HG02588 (cell line): ENCODE measurements at regions not wholly inside any gene's neighbourhood (a gene's known extent, or its start where the extent isn't known, plus 50 kb on each side); places are given as distances from the start of the nearest gene placed in this dataset.

Experiments
- ATAC-seq: cut with Tn5 transposase; IDR thresholded peaks from one replicate; pipeline ENCODE4 v1.9.1; 2021; ENCODE audit warnings: mild to moderate bottlenecking, moderate library complexity; ENCODE audit not compliant: unreplicated experiment

DNA sequence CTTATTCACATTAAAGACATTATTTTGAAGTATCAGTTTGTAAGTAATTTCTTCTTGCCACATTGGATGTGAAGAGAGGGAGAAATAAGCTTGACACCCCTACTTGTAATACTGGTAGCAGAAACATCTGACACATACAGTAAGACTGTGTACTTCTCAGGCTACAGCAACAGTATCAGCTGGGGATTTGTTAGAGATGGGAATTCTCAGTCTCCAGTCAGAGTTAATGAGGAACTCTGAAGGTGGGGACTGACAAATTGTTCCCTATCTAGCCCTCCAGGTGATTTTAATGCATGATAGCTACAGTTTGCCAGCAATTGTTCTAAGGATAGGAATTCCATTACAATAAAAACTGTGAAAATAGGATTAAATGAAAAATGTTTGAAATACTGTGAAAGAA lies 524.8 kb downstream of the PRR16 start:
- ATAC-seq = no peak

DNA sequence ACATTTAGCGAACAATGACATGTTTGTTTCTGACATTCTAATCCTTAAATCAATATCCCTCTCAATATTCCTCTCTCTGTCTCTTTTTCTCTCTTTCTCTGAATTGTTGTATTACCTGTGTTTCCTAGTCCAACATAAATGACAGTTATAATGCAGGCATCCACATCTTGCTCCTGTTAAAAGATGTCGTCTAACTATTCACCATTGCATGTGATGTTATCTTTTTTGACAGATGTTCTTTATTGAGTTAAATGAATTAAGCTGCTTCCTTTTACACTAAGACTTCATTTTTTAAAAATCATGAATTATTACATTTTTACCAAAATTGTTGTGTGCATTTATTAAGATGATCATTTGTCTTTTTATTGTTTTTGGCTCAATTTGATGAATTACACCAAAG lies 527.5 kb downstream of the PRR16 start:
- ATAC-seq = no peak

DNA sequence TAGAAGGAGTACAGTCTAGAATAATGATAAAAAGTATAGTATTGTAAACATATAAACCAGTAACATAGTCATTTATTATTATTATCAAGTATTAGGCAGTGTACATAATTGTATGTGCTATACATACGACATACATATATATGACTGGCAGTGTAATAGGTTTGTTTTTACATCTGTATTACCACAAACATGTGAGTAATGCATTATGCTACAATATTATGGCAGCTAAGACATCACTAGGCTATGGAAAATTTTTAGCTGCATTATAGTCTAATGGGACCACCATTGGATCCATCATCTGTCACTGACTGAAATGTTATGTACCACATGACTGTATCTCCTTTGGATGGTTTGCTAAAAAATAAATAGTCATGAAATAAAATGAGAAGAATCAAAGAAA lies 530.0 kb downstream of the PRR16 start:
- ATAC-seq = no peak

DNA sequence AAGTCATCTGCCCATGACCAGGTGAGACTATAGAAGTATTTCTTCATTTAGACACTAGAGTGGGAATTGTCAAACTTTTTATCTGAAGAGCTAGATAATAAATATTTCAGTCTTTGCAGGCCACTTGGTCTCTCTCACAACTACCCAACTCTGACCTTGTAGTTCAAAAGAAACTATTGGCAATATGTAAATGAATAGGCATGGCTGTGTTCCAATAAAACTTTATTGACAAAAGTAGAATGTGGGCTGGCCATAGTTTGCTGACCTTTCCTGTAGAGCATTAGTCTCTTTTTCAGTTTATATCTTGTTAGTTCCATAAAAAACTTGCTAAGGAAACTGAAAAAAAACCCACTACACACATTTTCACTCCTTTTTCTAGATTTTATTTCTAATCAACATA lies 535.5 kb downstream of the PRR16 start:
- no peak for ATAC-seq

DNA sequence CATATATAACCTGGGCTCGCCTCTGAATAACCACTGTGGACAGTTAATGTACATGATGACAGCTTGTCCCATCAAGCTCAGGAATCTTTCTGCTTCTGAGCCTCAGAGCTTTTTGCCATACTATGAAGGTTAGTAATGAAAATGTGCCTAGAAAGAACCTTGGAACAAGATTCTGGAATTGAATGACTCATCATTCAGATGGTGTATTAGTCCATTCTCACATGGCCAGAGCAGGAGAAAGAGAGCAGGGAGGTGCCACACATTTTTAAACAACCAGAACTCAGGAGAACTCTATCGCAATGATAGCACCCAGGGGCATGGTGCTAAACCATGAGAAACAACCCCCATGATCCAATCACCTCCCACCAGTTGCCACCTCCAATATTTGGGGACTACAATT lies 542.1 kb downstream of the PRR16 start:
- no peak for ATAC-seq

DNA sequence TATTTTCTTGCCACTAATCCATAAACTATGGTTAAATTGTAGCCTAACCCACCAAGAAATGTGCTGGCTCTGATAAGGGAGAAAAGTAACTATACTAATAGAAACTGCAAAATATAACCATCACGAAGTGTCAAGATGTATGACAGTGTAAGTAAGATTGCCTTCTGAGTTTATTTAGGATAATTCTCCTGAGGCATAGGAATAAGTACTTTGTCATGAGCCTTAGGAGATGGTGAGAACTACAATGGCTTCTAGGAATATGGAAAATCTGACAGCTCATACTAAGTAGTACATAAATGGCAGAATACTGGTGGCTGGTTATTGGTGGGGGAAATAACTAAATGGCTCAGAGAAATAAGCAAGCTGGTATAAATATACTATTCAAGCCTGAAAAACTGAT lies 543.9 kb downstream of the PRR16 start:
- ATAC-seq = no peak

DNA sequence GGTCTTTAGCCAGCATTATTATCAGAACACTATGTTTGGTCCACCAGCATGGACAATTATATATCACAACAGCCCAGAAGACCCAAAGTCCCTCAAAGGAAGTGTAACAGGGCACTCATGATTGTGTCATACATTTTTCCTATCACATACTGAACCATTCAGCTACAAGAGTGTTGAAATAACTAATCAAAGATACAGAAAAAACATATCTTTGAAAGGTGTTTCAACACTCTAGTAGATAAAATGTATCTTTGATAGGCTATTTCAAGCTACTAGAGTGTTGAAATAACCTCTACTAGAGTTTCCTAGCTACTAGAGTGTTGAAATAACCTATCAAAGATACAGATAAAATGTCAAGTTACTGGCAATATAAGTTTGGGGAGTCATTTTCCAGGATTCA lies 545.0 kb downstream of the PRR16 start:
- ATAC-seq = no peak

DNA sequence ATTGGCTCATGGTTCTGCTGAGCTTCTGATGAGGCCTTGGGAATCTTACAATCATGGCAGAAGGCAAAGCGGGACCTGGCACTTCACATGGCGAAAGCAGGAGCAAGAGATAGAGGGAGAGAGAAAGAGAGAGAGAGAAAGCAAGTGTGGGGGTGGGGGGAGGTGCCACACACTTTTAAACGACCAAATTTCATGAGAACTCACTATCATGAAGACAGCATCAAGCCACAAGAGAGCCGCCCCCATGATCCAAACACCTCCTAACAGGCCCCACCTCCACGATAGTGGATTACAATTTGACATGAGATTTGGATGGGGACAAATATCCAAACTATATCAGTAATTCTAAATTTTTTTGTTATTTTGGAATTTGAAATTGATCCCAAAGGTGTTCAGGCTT lies 553.9 kb downstream of the PRR16 start:
- no peak for ATAC-seq

DNA sequence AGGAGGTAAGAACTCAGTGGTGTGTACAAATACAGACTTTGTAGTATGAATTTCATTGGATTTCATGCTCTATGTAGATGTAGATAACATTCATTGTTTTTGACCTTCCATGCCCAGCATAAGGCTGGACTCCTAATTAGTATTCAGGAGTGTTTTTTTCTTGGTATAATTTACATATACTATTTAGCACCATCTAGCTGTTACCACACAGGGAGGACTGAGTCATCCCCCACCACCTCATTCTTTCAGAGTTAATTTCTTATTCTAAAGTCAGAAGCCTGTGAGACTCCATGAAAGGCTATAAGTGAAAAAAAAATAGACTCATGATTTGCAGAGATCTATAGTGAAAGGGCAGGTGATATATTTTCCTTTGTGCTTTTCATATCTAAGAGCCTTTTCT lies 555.0 kb downstream of the PRR16 start:
- no peak for ATAC-seq

DNA sequence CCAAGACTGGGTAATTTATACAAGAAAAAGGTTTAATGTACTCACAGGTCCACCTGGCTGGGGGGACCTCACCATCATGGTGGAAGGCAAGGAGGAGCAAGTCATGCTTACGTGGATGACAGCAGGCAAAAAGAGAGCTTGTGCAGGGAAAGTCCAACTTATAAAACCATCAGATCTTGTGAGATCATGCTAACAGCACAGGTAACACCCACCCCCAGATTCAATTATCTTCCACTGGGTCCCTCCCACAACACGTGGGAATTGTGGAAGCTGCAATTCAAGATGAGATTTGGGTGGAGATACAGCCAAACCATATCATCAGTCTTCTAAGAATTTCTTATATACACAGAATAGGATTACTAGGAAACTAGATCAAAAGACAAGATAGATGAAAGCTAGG lies 555.6 kb downstream of the PRR16 start:
- ATAC-seq = no peak

DNA sequence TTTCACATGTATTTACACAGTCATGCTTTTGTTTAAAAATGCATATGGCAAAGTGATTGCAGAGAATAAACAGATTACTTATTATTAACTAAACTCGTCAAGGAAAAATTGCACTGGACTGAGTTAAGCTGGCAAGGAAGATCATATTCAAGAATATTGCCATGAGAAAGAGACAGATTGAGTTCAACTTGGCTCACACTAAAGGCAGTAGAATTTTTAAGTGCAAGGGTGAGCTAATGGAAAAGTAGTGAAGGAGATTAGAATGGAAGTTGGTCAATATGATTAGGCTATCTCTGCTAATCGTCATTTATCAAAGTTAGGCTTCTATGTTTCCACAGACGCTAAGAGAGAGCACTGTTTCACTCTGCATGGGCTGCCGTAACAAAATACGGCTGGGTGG lies 557.6 kb downstream of the PRR16 start:
- ATAC-seq = no peak

DNA sequence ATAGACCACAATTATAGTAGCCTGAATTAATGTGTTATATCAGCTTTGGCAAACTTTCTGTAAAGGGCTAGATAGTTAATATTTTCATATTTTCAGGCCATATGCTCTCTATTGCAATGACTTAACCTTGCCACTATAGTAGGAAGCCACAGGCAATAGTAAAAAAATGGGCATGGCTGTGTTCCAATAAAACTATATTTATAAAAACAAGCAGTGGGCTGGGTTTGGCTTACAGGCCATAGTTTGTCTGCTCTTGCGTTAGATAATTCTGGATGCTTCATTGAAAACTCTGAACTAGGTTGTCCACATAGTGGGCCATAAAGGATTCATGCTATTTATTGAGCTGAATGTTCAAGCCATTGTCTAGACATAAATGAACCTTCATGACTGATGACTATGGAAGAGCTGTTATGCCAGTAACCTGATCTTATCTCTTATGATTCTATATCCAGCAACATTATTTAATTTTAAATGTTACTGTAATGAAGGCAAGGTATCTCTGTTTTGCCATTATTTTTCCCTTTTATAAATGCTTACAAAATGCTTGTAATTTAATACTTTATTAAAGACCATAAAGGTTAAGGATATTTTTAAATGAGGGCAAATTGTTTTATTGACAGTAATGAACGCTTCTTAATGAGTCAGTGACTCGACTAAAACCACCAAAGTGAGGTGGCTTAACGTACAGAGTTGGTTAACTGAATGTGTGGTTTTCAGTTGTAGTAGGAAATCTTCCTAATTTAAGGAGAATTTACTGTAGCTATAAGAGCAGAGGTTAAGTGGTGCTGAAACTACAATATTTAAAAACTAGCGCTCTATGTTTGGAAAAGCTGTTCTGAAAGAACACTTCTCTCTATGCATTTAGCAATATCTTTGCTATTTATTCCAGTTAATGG lies 560.6 kb downstream of the PRR16 start:
- no peak for ATAC-seq

DNA sequence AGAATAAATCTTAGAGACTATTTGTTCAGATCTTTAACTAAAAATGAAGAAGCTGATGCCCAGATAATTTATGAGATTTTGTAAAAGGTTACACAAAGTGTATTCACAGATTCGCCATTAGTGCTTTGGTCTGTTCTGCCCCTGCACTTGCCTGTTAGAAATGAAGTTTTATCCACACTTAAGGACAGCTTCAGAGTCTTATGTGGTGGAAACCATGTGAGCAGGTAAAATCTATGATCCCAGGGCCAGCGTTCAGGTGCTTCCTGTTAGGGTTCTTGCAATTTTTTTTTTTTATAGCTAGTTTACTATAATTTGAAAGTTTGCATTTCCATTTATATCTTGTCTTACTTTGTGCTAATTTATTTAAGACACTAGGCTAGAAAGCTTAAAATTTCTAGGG lies 561.6 kb downstream of the PRR16 start:
- no peak for ATAC-seq

DNA sequence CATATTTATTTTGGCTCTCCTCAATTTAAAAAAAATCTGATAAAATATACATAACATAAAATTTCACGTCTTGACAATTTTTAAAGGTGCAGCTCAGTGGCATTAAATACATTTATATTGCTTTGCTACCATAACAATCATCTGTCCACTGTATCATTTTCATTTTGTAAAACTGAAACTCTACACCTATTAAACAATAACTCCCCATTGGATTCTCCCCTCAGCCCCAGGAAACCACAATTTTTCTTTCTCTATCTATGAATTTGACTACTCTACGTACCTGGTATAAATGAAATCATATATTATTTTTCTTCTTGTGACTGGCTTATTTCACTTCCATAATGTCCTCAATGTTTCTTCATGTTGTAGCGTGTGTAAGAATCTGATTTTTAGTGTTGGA lies 563.5 kb downstream of the PRR16 start:
- ATAC-seq = peak; percentile 77

DNA sequence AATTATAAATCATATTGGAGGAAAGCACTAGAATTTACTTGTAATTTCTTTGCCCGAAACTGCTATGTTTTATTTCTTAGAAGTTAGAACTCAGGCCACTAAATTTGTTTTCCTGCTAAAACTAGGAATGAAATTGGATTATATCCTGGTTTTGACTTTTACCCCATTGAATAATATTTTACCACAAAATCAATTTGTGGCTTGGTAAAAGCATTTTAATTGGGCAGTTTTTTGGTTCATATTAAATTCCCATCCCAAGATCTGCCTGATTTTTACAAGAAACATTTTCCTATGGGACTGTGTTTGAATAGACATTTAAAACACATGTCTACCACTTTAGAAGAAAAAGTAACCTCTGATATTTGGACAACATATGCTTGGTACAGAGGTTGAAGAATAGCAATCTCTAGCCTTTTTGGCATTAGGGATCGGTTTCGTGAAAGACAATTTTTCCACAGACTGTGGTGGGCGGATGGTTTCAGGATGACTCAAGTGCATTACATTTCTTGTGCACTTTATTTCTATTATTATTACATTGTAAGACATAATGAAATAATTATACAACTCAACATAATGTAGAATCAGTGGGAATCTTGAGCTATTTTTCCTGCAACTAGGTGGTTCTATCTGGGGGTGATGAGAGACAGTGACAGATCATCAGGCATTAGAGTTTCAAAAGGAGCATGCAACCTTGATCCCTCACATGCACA lies 565.6 kb downstream of the PRR16 start:
- ATAC-seq = no peak

DNA sequence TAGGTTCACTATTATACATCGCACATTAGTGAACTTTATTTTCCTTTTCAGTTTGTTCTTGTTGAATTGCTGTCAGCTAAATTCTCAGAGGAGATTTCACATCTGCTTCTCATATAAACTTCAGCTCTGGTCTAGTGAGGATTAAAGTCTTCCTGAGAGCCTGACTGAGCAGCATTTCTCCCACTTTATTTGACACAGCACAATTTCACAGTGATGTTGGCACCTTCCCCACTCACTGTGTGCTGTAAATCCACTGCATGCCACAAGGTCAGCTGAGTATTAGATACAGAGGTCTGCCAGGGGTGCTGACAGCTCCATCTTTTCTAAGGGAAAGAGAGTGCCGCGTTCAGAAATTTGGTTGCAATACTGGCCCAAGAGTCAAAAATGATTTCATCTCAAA lies 567.4 kb downstream of the PRR16 start:
- no peak for ATAC-seq

DNA sequence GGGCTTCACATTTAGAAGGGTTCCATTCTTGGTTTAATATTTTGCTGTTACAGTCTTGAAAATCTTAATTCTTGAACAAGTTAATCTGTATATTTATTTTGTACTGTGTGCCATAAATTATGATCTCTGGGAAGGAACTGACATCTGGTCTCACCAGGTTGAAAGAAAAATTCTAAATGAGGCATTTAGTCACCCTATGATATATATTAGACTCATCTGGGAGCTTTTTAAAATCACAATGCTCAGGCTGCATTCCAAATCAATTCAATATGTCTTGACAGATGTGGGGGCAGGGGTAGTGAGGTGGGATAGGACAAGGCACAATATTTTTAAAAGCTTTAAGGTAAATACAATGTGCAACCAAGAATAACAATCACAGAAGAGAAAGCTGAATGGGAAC lies 569.2 kb downstream of the PRR16 start:
- ATAC-seq = no peak

DNA sequence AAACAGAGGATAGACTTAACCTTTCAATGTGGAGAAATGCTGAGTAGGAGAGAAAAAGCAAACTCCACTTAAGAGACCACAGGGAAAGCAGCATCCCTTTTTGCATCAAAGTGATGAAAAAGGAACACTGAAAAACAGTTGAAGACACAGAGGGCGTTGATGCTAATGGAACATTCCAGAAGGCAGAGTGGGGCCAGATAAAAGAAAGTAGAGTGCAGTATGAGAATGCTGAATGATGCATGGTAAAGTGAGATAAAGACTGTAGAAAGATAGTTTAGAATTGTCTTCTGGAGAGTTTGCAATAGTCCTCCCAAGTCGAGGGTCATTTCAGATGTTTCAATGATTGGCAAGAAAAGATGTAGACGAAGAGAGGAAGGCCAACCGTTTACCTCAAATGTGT lies 574.3 kb downstream of the PRR16 start:
- ATAC-seq = no peak

DNA sequence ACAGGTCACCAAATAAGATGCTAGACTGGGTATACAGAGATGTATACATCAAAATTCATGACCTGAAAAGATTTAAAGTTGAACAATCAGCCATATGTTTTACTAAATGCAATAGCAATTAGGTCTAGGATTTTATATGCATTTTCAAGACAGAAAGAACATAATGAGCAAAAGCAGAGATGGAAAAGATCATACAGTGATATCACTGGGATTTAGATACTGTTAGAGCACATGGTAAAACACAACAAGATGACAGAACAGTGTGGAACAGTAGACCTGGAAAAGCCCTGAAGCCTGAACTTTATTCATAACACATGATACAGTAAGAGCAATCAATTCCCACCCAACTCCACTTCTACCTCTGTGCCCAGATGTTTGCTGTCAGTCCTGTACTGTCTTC lies 585.9 kb downstream of the PRR16 start:
- ATAC-seq = no peak

DNA sequence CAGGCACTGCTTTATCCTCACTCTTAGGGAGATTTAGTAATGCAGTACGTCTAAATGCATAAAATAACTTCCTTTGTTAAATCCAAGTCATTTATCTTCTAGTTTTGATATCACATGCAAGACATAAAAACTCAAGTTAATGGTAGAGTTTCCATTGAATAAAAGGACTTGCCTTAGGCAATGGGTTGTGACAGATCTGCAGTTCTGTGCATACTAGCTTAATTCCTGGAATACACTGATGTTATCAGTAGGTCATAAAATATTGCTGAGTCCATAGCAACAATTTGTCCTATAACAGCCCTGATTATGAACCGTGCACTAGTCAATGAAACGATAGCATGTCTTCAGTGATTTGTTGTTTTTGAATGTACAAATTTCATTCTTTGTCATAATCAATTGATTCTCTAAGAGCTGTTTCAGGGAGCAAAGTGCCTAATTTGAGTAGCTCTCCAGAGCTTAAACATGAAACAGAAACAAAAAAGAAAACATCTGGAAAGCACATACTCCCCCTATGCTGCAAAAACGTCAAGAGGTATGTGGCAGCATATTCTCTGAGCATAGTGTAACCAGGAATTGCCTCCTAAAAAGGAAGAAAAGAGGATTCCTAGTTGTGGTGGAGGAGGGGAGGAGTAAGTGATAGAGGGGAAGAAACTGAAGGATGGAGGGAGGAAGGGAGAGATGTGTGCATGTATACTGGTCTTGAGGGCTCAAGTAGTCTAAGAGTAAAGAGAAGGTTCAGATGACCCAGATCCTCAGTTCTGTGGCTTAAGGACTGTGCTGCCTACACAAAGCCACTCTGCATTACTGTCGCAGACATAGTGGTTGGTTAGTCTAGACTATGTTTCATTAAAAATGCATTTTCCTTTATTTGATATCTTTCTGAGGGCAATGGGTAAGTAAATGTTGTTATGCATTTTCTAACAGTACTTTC lies 589.2 kb downstream of the PRR16 start:
- ATAC-seq = no peak

DNA sequence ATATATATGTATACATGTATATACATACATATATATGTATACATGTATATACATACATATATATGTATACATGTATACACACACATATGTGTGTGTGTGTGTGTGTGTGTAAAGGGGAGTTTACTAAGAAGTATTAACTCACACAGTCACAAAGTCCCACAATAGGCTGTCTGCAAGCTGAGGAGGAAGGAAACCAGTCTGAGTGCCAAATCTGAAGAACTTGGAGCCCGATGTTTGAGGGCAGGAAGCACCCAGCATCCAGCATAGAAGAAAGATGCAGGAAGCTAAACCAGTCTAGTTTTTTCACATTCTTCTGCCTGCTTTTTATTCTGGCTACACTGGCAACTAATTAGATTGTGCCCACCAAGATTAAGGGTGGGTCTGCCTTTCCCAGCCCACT lies 591.5 kb downstream of the PRR16 start:
- ATAC-seq = no peak
